A549 (cell line): ENCODE measurements at regions not wholly inside any gene's neighbourhood (a gene's known extent, or its start where the extent isn't known, plus 50 kb on each side); places are given as distances from the start of the nearest gene placed in this dataset.

Experiments used
- BCL3 ChIP-seq: fragments of >200 bp; sonication (Bioruptor Twin); formaldehyde crosslinking; IDR thresholded peaks from 3 replicates; pipeline ENCODE4 v1.6.1; 2016
- CHD2 ChIP-seq: fragments of 150-350 bp; IDR thresholded peaks from 2 replicates; pipeline ENCODE4 v1.6.1; 2014; ENCODE audit warnings: low read length; ENCODE audit not compliant: partially characterized antibody
- CTCF ChIP-seq: fragments of >200 bp; sonication (Bioruptor Twin); formaldehyde crosslinking; IDR thresholded peaks from 3 replicates; pipeline ENCODE4 v1.5.1; 2016
- ESRRA ChIP-seq: fragments of 150-350 bp; IDR thresholded peaks from 2 replicates; pipeline ENCODE4 v1.6.1; 2014; ENCODE audit warnings: mild to moderate bottlenecking, low read length, borderline replicate concordance
- HDAC2 ChIP-seq: fragments of 200-600 bp; sonication (generic); IDR thresholded peaks from 2 replicates; pipeline ENCODE4 v1.6.1; 2016
- JUNB ChIP-seq: fragments of >200 bp; sonication (Bioruptor Twin); formaldehyde crosslinking; IDR thresholded peaks from 2 replicates; pipeline ENCODE4 v1.6.1; 2016
- MAFK ChIP-seq: fragments of 450-650 bp; IDR thresholded peaks from 2 replicates; pipeline ENCODE4 v1.6.1; 2014; ENCODE audit not compliant: partially characterized antibody
- POLR2A ChIP-seq: IDR thresholded peaks from 2 replicates; pipeline ENCODE4 v1.6.1; 2012; ENCODE audit warnings: mild to moderate bottlenecking, low read length
- RFX5 ChIP-seq: fragments of 450-650 bp; IDR thresholded peaks from 2 replicates; pipeline ENCODE4 v1.7.1; 2014; ENCODE audit warnings: antibody characterized with exemption, mild to moderate bottlenecking, moderate library complexity
- USF2 ChIP-seq: fragments of 450-650 bp; IDR thresholded peaks from 2 replicates; pipeline ENCODE4 v1.6.1; 2014; ENCODE audit warnings: antibody characterized with exemption

- no peak for TF ChIP-seq ESRRA
- no peak for TF ChIP-seq CTCF
- TF ChIP-seq MAFK, result no peak
- no peak for TF ChIP-seq BCL3
- no peak for TF ChIP-seq RFX5
- no peak for TF ChIP-seq CHD2
- no peak for TF ChIP-seq JUNB
- no peak for TF ChIP-seq USF2
- no peak for TF ChIP-seq POLR2A
- TF ChIP-seq HDAC2, result no peak
Measured at GRCh38 chr17:13420418-13420826, 181.3 kb downstream of the HS3ST3A1 start.
